ENCODE measurements at regions not wholly inside any gene's neighbourhood (a gene's known extent, or its start where the extent isn't known, plus 50 kb on each side); places are given as distances from the start of the nearest gene placed in this dataset.

DNA sequence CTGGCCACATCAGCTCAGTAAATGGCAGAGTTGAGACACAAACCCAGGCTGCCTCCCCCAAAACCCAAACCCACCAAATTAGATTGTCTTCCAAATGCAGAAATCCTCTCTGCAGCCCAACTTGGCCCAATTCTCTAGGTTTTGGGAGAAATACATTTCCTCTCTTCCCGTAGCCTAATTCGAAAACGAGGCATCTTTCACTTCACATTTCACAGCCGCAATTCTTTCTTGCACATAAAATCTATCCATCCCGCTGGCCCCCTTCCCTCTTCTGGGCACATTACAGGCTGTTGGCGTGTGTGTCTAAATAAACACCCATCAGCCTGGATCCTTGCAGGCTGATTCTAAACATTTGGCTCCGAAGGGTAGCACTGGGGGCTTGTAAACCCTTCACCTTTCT is 83.8 kb upstream of the VRK1 start:
- no peak for TF ChIP-seq EZH2 (IDR thresholded peaks at IDR 0.05; ENCODE audit: low read depth, unreplicated experiment)
- TF ChIP-seq ZNF114 (CRISPR knock-in tag; IDR thresholded peaks at IDR 0.05): no peak

Data from GM23338 (cell line).